K562 (cell line): ENCODE measurements at regions not wholly inside any gene's neighbourhood (a gene's known extent, or its start where the extent isn't known, plus 50 kb on each side); places are given as distances from the start of the nearest gene placed in this dataset.

Experiments
- ATAC-seq: fragments of 200-7000 bp; cut with Tn5 transposase; 3 replicates; pipeline ENCODE4 v1.9.1; 2020; ENCODE audit warnings: moderate library complexity
- BruUV-seq: library from RNA; stranded (reverse); fragments of 400-500 nt; replicated peaks from 2 replicates; lab custom pipeline; 2021; lab: Mats Ljungman, UMichigan
- CTCF ChIA-PET: fragments of 300-600 bp; formaldehyde crosslinking; extraction: SDS; loops from one replicate; lab custom pipeline; 2021; ENCODE audit warnings: low intra/inter-chr PET ratio; lab: Yijun Ruan, JAX
- POLR2A ChIA-PET: fragments of 300-600, 350-650 bp; sonication (Branson Sonifier 250); formaldehyde crosslinking; extraction: SDS; loops from one replicate; lab custom pipeline; 2021; ENCODE audit warnings: antibody characterized with exemption, inconsistent platforms; lab: Yijun Ruan, JAX
- DNase-seq, 4 experiments: peaks; one replicate each; pipeline versions ENCODE4 v3.0.0 to v3.0.0-alpha.2; 2011 to 2018; ENCODE audit warnings: low spot score in 3 of 4, mixed read lengths in 3 of 4; ENCODE audit errors: extremely low read depth in 1 of 4
- FAIRE-seq: peaks from 2 replicates; lab custom pipeline; 2011; peaks lifted over from hg19 to GRCh38; lab: Jason Lieb, UNC
- H2AFZ ChIP-seq: 2 replicates; pipeline ENCODE4 v1.6.0; 2011; ENCODE audit warnings: low read depth, low read length, control low read depth, inconsistent platforms
- H3K27ac ChIP-seq: fragments of 200-600 bp; 3 replicates; pipeline ENCODE4 v1.8.0; 2011; ENCODE audit warnings: low read depth, mild to moderate bottlenecking, control low read depth, inconsistent platforms, low read length, moderate library complexity, mixed read lengths; ENCODE audit errors: extremely low read depth
- H3K27me3 ChIP-seq, 2 experiments: fragments of 300-600 bp in 1 of 2; 2 replicates in 1 of 2; 3 replicates in 1 of 2; pipeline versions ENCODE4 v1.6.0 to v1.8.0; 2011; ENCODE audit warnings: inconsistent platforms in 2 of 2, low read length in 2 of 2, mild to moderate bottlenecking in 1 of 2, mixed read lengths in 1 of 2, moderate library complexity in 1 of 2; ENCODE audit not compliant: control insufficient read depth in 2 of 2, insufficient read depth in 2 of 2
- H3K36me3 ChIP-seq: fragments of 300-600 bp; 3 replicates; pipeline ENCODE4 v1.8.0; 2011; ENCODE audit warnings: mild to moderate bottlenecking, low read length, inconsistent platforms; ENCODE audit not compliant: control insufficient read depth, insufficient read depth
- H3K4me1 ChIP-seq, 2 experiments: fragments of 200-600 bp in 1 of 2; replicated peaks in 1 of 2; 2 replicates in 1 of 2; 3 replicates in 1 of 2; pipeline versions ENCODE4 v1.5.1 to v1.8.0; 2011; ENCODE audit warnings: inconsistent platforms in 2 of 2, low read length in 2 of 2, mild to moderate bottlenecking in 1 of 2, mixed read lengths in 1 of 2, moderate library complexity in 1 of 2; ENCODE audit not compliant: control insufficient read depth in 2 of 2, insufficient read depth in 2 of 2
- H3K4me2 ChIP-seq: 2 replicates; pipeline ENCODE4 v1.6.1; 2011; ENCODE audit warnings: low read length, control low read depth, inconsistent platforms, mixed read lengths; ENCODE audit not compliant: insufficient read depth
- H3K4me3 ChIP-seq: fragments of 200-600 bp; sonication (generic), shearing (Covaris generic); 2 replicates; pipeline ENCODE4 v1.5.1; 2016; ENCODE audit warnings: control low read depth, inconsistent platforms
- H3K79me2 ChIP-seq: fragments of 200-600 bp; 3 replicates; pipeline ENCODE4 v1.8.0; 2011; ENCODE audit warnings: low read length, inconsistent platforms; ENCODE audit not compliant: control insufficient read depth, insufficient read depth
- H3K9ac ChIP-seq, 2 experiments: 2 replicates each; pipeline versions ENCODE4 v1.6.0 to v1.6.1; 2011; ENCODE audit warnings: low read depth in 2 of 2, low read length in 2 of 2, control low read depth in 1 of 2, inconsistent platforms in 1 of 2, mild to moderate bottlenecking in 1 of 2, mixed read lengths in 1 of 2; ENCODE audit not compliant: insufficient read depth in 1 of 2
- H3K9me1 ChIP-seq: one replicate; pipeline ENCODE4 v1.6.0; 2011; ENCODE audit warnings: inconsistent platforms, mild to moderate bottlenecking, low read length, moderate library complexity; ENCODE audit not compliant: control insufficient read depth, insufficient read depth
- H3K9me3 ChIP-seq: replicated peaks from 2 replicates; pipeline ENCODE4 v1.5.1; 2011; ENCODE audit warnings: low read depth, low read length, inconsistent platforms; ENCODE audit not compliant: control insufficient read depth, insufficient read depth
- H4K20me1 ChIP-seq: replicated peaks from 2 replicates; pipeline ENCODE4 v1.6.1; 2011; ENCODE audit warnings: low read length, inconsistent platforms, mixed read lengths; ENCODE audit not compliant: control insufficient read depth, insufficient read depth
- ARID1B ChIP-seq: fragments of 450-650 bp; IDR thresholded peaks from 2 replicates; pipeline ENCODE4 v1.6.1; 2016; ENCODE audit warnings: antibody characterized with exemption, mild to moderate bottlenecking, inconsistent platforms
- CBX5 ChIP-seq: IDR thresholded peaks from 2 replicates; pipeline ENCODE4 v1.6.1; 2014; ENCODE audit warnings: low read depth, borderline replicate concordance
- FUS ChIP-seq: fragments of 200-400 bp; formaldehyde crosslinking; optimal IDR thresholded peaks from 2 replicates; pipeline ENCODE3; 2017; ENCODE audit warnings: low read depth, low read length
- GATA2 ChIP-seq: sonication (generic); formaldehyde crosslinking; IDR thresholded peaks from 2 replicates; pipeline ENCODE4 v1.4.0; 2020; ENCODE audit warnings: mild to moderate bottlenecking, missing genetic modification reagents
- GATAD2B ChIP-seq: fragments of 450-650 bp; IDR thresholded peaks from 2 replicates; pipeline ENCODE4 v1.6.1; 2017; ENCODE audit warnings: mild to moderate bottlenecking, borderline replicate concordance
- MCM2 ChIP-seq: fragments of 450-650 bp; IDR thresholded peaks from 2 replicates; pipeline ENCODE4 v1.6.1; 2017; ENCODE audit warnings: low read depth, mild to moderate bottlenecking
- NFXL1 ChIP-seq: fragments of 450-650 bp; formaldehyde crosslinking; IDR thresholded peaks from 2 replicates; pipeline ENCODE4 v1.4.0; 2021; ENCODE audit warnings: mild to moderate bottlenecking
- RBM17 ChIP-seq: fragments of 200-400 bp; formaldehyde crosslinking; IDR thresholded peaks from 2 replicates; pipeline ENCODE4 v1.6.1; 2017; ENCODE audit warnings: low read depth, mild to moderate bottlenecking, low read length, borderline replicate concordance
- RBM39 ChIP-seq: fragments of 200-400 bp; formaldehyde crosslinking; optimal IDR thresholded peaks from 2 replicates; pipeline ENCODE3; 2018; ENCODE audit warnings: low read depth, low read length
- SAFB2 ChIP-seq: fragments of 200-400 bp; formaldehyde crosslinking; IDR thresholded peaks from 2 replicates; pipeline ENCODE4 v1.6.1; 2018; ENCODE audit warnings: borderline replicate concordance, low read length, low read depth, moderate library complexity; ENCODE audit not compliant: severe bottlenecking
- SETDB1 ChIP-seq: IDR thresholded peaks from one replicate; pipeline ENCODE4 v1.6.1; 2012; ENCODE audit warnings: low read length, control low read depth, inconsistent platforms
- SREBF2 ChIP-seq: sonication (generic); formaldehyde crosslinking; IDR thresholded peaks from 2 replicates; pipeline ENCODE4 v1.4.0; 2020; ENCODE audit warnings: mild to moderate bottlenecking, missing genetic modification reagents
- TCF7 ChIP-seq: sonication (generic); IDR thresholded peaks from 2 replicates; pipeline ENCODE4 v1.6.1; 2016; ENCODE audit warnings: antibody characterized with exemption, borderline replicate concordance
- ZNF133 ChIP-seq: fragments of 250-450 bp; sonication (Bioruptor Pico); IDR thresholded peaks from 2 replicates; pipeline ENCODE4 v1.4.0; 2020; ENCODE audit warnings: mild to moderate bottlenecking
- WGBS: fragments of 100-300 bp; shearing (Covaris generic); methylation state at CpG from one replicate; pipeline ENCODE4 v1.1.6; 2016; ENCODE audit warnings: low coverage, mixed read lengths; ENCODE audit not compliant: insufficient coverage; ENCODE audit errors: missing lambda C conversion rate; 5-methylcytosine and 5-hydroxymethylcytosine counted together
- in situ Hi-C: fragments of 300-500 bp; cut with MboI; formaldehyde crosslinking; loops from 4 replicates; pipeline ENCODE4 v1.15.0; 2018; ENCODE audit warnings: inconsistent platforms, mixed read lengths
- intact Hi-C: fragments of 100-400 bp; cut with micrococcal nuclease; formaldehyde crosslinking; loops from 2 replicates; pipeline ENCODE4 v1.14.2; 2022
- TF ChIP-seq, protein P1 (sequence below): fragments of 450-650 bp; IDR thresholded peaks from 2 replicates; pipeline ENCODE4 v1.7.0; 2016; ENCODE audit warnings: borderline replicate concordance
- TF ChIP-seq, protein P2 (sequence below): sonication (generic); formaldehyde crosslinking; IDR thresholded peaks from 2 replicates; pipeline ENCODE4 v1.8.0; 2022; ENCODE audit warnings: missing genetic modification reagents, mild to moderate bottlenecking, borderline replicate concordance
- TF ChIP-seq, protein P3 (sequence below): fragments of 450-650 bp; IDR thresholded peaks from 2 replicates; pipeline ENCODE4 v1.6.1; 2018; ENCODE audit warnings: mild to moderate bottlenecking, low read depth; ENCODE audit not compliant: partially characterized antibody

DNA sequence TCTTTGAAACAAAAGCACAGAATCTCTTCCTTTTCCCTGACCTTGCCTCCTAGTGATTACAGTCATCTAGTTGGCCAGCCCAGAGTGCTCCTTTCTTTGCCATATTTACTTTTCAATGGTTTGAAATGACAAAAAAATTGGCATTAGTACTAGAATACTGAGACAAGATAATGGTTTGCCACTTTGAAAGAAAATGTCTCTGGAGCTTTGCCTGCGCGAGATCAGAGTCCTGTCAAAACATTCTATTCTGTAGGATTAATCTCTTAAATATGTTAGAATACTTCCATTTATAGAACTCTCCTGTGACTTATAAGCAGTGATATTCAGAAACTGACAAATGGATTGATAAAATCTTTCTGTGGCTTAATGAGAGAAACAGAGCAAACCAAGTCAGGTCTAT lies 484.0 kb upstream of the IZUMO3 start:
- Histone ChIP-seq H3K9me1 (no peaks in the 10 kb centered on the region), H2AFZ (no peak overlapping the region), H3K9ac (no peak overlapping the region), H3K36me3 (no peaks in the 10 kb centered on the region), H3K4me3 (no peak overlapping the region), H4K20me1 (no peaks in the 10 kb centered on the region), H3K4me2 (no peak overlapping the region), H3K9me3 (no peaks in the 10 kb centered on the region), H3K79me2 (no peaks in the 10 kb centered on the region), H3K4me1 (no peaks in the 10 kb centered on the region), H3K27me3 (no peaks in the 10 kb centered on the region), H3K27ac (no peak overlapping the region)
- in situ Hi-C loops (no loop called here), intact Hi-C loops (no loop called here)
- ChIA-PET POLR2A (no interaction called here), CTCF (no interaction called here)
- DNase-seq: no peak
- WGBS: no CpG with 5 or more reads among the region's 2 CpGs
- BruUV-seq: no TSS peak
- FAIRE-seq: no peak
- ATAC-seq: no peak
- TF ChIP-seq SETDB1 (no peak), CBX5 (no peak), GATAD2B (no peak), ZNF133 (CRISPR knock-in tag) (no peak), TCF7 (no peak), SREBF2 (CRISPR knock-in tag) (no peak), NFXL1 (no peak), ARID1B (no peak), RBM39 (no peak), SAFB2 (no peak), GATA2 (CRISPR knock-in tag) (no peak), RBM17 (no peak), FUS (no peak), MCM2 (no peak)
- TF ChIP-seq, protein P1, sequence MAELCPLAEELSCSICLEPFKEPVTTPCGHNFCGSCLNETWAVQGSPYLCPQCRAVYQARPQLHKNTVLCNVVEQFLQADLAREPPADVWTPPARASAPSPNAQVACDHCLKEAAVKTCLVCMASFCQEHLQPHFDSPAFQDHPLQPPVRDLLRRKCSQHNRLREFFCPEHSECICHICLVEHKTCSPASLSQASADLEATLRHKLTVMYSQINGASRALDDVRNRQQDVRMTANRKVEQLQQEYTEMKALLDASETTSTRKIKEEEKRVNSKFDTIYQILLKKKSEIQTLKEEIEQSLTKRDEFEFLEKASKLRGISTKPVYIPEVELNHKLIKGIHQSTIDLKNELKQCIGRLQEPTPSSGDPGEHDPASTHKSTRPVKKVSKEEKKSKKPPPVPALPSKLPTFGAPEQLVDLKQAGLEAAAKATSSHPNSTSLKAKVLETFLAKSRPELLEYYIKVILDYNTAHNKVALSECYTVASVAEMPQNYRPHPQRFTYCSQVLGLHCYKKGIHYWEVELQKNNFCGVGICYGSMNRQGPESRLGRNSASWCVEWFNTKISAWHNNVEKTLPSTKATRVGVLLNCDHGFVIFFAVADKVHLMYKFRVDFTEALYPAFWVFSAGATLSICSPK: no peak
- TF ChIP-seq, protein P2, sequence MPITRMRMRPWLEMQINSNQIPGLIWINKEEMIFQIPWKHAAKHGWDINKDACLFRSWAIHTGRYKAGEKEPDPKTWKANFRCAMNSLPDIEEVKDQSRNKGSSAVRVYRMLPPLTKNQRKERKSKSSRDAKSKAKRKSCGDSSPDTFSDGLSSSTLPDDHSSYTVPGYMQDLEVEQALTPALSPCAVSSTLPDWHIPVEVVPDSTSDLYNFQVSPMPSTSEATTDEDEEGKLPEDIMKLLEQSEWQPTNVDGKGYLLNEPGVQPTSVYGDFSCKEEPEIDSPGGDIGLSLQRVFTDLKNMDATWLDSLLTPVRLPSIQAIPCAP (CRISPR knock-in tag): no peak
- TF ChIP-seq, protein P3, sequence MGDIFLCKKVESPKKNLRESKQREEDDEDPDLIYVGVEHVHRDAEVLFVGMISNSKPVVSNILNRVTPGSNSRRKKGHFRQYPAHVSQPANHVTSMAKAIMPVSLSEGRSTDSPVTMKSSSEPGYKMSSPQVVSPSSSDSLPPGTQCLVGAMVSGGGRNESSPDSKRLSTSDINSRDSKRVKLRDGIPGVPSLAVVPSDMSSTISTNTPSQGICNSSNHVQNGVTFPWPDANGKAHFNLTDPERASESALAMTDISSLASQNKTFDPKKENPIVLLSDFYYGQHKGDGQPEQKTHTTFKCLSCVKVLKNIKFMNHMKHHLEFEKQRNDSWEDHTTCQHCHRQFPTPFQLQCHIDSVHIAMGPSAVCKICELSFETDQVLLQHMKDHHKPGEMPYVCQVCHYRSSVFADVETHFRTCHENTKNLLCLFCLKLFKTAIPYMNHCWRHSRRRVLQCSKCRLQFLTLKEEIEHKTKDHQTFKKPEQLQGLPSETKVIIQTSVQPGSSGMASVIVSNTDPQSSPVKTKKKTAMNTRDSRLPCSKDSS: no peak
